K562 (cell line): ENCODE measurements at regions not wholly inside any gene's neighbourhood (a gene's known extent, or its start where the extent isn't known, plus 50 kb on each side); places are given as distances from the start of the nearest gene placed in this dataset.

Source experiments
- ATAC-seq: fragments of 200-7000 bp; cut with Tn5 transposase; 3 replicates; pipeline ENCODE4 v1.9.1; 2020; ENCODE audit warnings: moderate library complexity
- BruUV-seq: library from RNA; stranded (reverse); fragments of 400-500 nt; replicated peaks from 2 replicates; lab custom pipeline; 2021; lab: Mats Ljungman, UMichigan
- CTCF ChIA-PET: fragments of 300-600 bp; formaldehyde crosslinking; extraction: SDS; loops from one replicate; lab custom pipeline; 2021; ENCODE audit warnings: low intra/inter-chr PET ratio; lab: Yijun Ruan, JAX
- POLR2A ChIA-PET: fragments of 300-600, 350-650 bp; sonication (Branson Sonifier 250); formaldehyde crosslinking; extraction: SDS; loops from one replicate; lab custom pipeline; 2021; ENCODE audit warnings: antibody characterized with exemption, inconsistent platforms; lab: Yijun Ruan, JAX
- DNase-seq, 4 experiments: peaks; one replicate each; pipeline versions ENCODE4 v3.0.0 to v3.0.0-alpha.2; 2011 to 2018; ENCODE audit warnings: low spot score in 3 of 4, mixed read lengths in 3 of 4; ENCODE audit errors: extremely low read depth in 1 of 4
- FAIRE-seq: peaks from 2 replicates; lab custom pipeline; 2011; peaks lifted over from hg19 to GRCh38; lab: Jason Lieb, UNC
- H2AFZ ChIP-seq: 2 replicates; pipeline ENCODE4 v1.6.0; 2011; ENCODE audit warnings: low read depth, low read length, control low read depth, inconsistent platforms
- H3K27ac ChIP-seq: fragments of 200-600 bp; 3 replicates; pipeline ENCODE4 v1.8.0; 2011; ENCODE audit warnings: low read depth, mild to moderate bottlenecking, control low read depth, inconsistent platforms, low read length, moderate library complexity, mixed read lengths; ENCODE audit errors: extremely low read depth
- H3K27me3 ChIP-seq, 2 experiments: fragments of 300-600 bp in 1 of 2; 2 replicates in 1 of 2; 3 replicates in 1 of 2; pipeline versions ENCODE4 v1.6.0 to v1.8.0; 2011; ENCODE audit warnings: inconsistent platforms in 2 of 2, low read length in 2 of 2, mild to moderate bottlenecking in 1 of 2, mixed read lengths in 1 of 2, moderate library complexity in 1 of 2; ENCODE audit not compliant: control insufficient read depth in 2 of 2, insufficient read depth in 2 of 2
- H3K36me3 ChIP-seq: fragments of 300-600 bp; 3 replicates; pipeline ENCODE4 v1.8.0; 2011; ENCODE audit warnings: mild to moderate bottlenecking, low read length, inconsistent platforms; ENCODE audit not compliant: control insufficient read depth, insufficient read depth
- H3K4me1 ChIP-seq, 2 experiments: fragments of 200-600 bp in 1 of 2; replicated peaks in 1 of 2; 2 replicates in 1 of 2; 3 replicates in 1 of 2; pipeline versions ENCODE4 v1.5.1 to v1.8.0; 2011; ENCODE audit warnings: inconsistent platforms in 2 of 2, low read length in 2 of 2, mild to moderate bottlenecking in 1 of 2, mixed read lengths in 1 of 2, moderate library complexity in 1 of 2; ENCODE audit not compliant: control insufficient read depth in 2 of 2, insufficient read depth in 2 of 2
- H3K4me2 ChIP-seq: 2 replicates; pipeline ENCODE4 v1.6.1; 2011; ENCODE audit warnings: low read length, control low read depth, inconsistent platforms, mixed read lengths; ENCODE audit not compliant: insufficient read depth
- H3K4me3 ChIP-seq: fragments of 200-600 bp; sonication (generic), shearing (Covaris generic); 2 replicates; pipeline ENCODE4 v1.5.1; 2016; ENCODE audit warnings: control low read depth, inconsistent platforms
- H3K79me2 ChIP-seq: fragments of 200-600 bp; 3 replicates; pipeline ENCODE4 v1.8.0; 2011; ENCODE audit warnings: low read length, inconsistent platforms; ENCODE audit not compliant: control insufficient read depth, insufficient read depth
- H3K9ac ChIP-seq, 2 experiments: 2 replicates each; pipeline versions ENCODE4 v1.6.0 to v1.6.1; 2011; ENCODE audit warnings: low read depth in 2 of 2, low read length in 2 of 2, control low read depth in 1 of 2, inconsistent platforms in 1 of 2, mild to moderate bottlenecking in 1 of 2, mixed read lengths in 1 of 2; ENCODE audit not compliant: insufficient read depth in 1 of 2
- H3K9me1 ChIP-seq: one replicate; pipeline ENCODE4 v1.6.0; 2011; ENCODE audit warnings: inconsistent platforms, mild to moderate bottlenecking, low read length, moderate library complexity; ENCODE audit not compliant: control insufficient read depth, insufficient read depth
- H3K9me3 ChIP-seq: replicated peaks from 2 replicates; pipeline ENCODE4 v1.5.1; 2011; ENCODE audit warnings: low read depth, low read length, inconsistent platforms; ENCODE audit not compliant: control insufficient read depth, insufficient read depth
- H4K20me1 ChIP-seq: replicated peaks from 2 replicates; pipeline ENCODE4 v1.6.1; 2011; ENCODE audit warnings: low read length, inconsistent platforms, mixed read lengths; ENCODE audit not compliant: control insufficient read depth, insufficient read depth
- BMI1 ChIP-seq: fragments of 150-350 bp; IDR thresholded peaks from 2 replicates; pipeline ENCODE4 v1.6.1; 2014; ENCODE audit warnings: low read length
- E4F1 ChIP-seq: fragments of 250-450 bp; sonication (Bioruptor Pico); IDR thresholded peaks from 2 replicates; pipeline ENCODE4 v1.5.0; 2021; ENCODE audit warnings: mild to moderate bottlenecking, borderline replicate concordance
- KHSRP ChIP-seq: fragments of 450-650 bp; IDR thresholded peaks from 2 replicates; pipeline ENCODE4 v1.6.1; 2017
- SNRNP70 ChIP-seq: fragments of 200-400 bp; formaldehyde crosslinking; optimal IDR thresholded peaks from 2 replicates; pipeline ENCODE3; 2017; ENCODE audit warnings: low read depth, low read length
- SREBF2 ChIP-seq: sonication (generic); formaldehyde crosslinking; IDR thresholded peaks from 2 replicates; pipeline ENCODE4 v1.4.0; 2020; ENCODE audit warnings: mild to moderate bottlenecking, missing genetic modification reagents
- SRSF9 ChIP-seq: fragments of 200-400 bp; formaldehyde crosslinking; IDR thresholded peaks from 2 replicates; pipeline ENCODE4 v1.6.1; 2017; ENCODE audit warnings: low read depth, low read length, borderline replicate concordance
- ZNF583 ChIP-seq: fragments of 250-450 bp; sonication (Bioruptor Pico); IDR thresholded peaks from 2 replicates; pipeline ENCODE4 v1.4.0; 2020
- WGBS: fragments of 100-300 bp; shearing (Covaris generic); methylation state at CpG from one replicate; pipeline ENCODE4 v1.1.6; 2016; ENCODE audit warnings: low coverage, mixed read lengths; ENCODE audit not compliant: insufficient coverage; ENCODE audit errors: missing lambda C conversion rate; 5-methylcytosine and 5-hydroxymethylcytosine counted together
- in situ Hi-C: fragments of 300-500 bp; cut with MboI; formaldehyde crosslinking; loops from 4 replicates; pipeline ENCODE4 v1.15.0; 2018; ENCODE audit warnings: inconsistent platforms, mixed read lengths
- intact Hi-C: fragments of 100-400 bp; cut with micrococcal nuclease; formaldehyde crosslinking; loops from 2 replicates; pipeline ENCODE4 v1.14.2; 2022
- TF ChIP-seq, protein P1 (sequence below): fragments of 450-650 bp; conservative IDR thresholded peaks from 2 replicates; pipeline ENCODE4 v1.6.1; 2016; ENCODE audit warnings: missing genetic modification characterization, low read depth, mild to moderate bottlenecking, control low read depth, missing compliant biosample characterization
- TF ChIP-seq, protein P2 (sequence below): fragments of 450-650 bp; formaldehyde crosslinking; IDR thresholded peaks from 2 replicates; pipeline ENCODE4 v1.4.0; 2020; ENCODE audit warnings: mild to moderate bottlenecking, moderate library complexity

DNA sequence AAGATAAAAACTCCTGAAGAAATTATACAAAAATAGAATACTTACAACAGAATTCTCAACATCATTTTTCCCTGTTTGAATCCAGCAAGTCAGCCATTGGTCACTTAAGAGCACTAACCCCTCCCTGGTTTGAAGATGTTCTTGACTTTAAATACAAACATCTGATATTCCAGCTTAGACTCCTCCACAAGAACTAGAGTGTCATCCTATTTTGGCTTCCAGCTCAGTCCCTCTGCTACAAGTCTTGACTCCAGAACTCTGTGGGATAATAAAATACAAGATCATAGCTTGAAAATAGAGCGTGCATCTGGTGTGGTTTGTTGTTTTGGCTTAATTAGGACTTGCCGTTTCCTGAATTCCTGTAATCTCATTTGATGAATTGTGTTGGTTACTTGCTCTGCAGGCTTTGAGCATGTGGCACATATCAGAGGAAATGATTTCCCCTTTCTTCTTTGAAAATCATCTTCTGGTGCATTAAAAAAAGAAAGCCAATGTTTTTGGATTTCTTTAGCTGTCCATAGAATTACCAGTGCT lies 63.7 kb upstream of the DPT start:
- Histone ChIP-seq H3K4me2 (no peak overlapping the region), H3K4me1 (no peaks in the 10 kb centered on the region), H3K9me3 (no peaks in the 10 kb centered on the region), H3K9ac (no peak overlapping the region), H3K27me3 (no peaks in the 10 kb centered on the region), H4K20me1 (no peaks in the 10 kb centered on the region), H2AFZ (no peak overlapping the region), H3K4me3 (no peak overlapping the region), H3K27ac (no peak overlapping the region), H3K79me2 (no peaks in the 10 kb centered on the region), H3K36me3 (no peaks in the 10 kb centered on the region), H3K9me1 (no peaks in the 10 kb centered on the region)
- ATAC-seq = no peak
- no TSS peak for BruUV-seq
- ChIA-PET CTCF (no interaction called here), POLR2A (interaction anchor here (1.4 kb wide), 1 partner anchor 14 kb away, joined by 6 read pairs; no protein-coding TSS in a partner anchor)
- WGBS = 0% methylated on average over 2 of the region's 2 CpGs
- in situ Hi-C loops = no loop called here
- TF ChIP-seq KHSRP (no peak), SNRNP70 (no peak)
- TF ChIP-seq, protein P1, sequence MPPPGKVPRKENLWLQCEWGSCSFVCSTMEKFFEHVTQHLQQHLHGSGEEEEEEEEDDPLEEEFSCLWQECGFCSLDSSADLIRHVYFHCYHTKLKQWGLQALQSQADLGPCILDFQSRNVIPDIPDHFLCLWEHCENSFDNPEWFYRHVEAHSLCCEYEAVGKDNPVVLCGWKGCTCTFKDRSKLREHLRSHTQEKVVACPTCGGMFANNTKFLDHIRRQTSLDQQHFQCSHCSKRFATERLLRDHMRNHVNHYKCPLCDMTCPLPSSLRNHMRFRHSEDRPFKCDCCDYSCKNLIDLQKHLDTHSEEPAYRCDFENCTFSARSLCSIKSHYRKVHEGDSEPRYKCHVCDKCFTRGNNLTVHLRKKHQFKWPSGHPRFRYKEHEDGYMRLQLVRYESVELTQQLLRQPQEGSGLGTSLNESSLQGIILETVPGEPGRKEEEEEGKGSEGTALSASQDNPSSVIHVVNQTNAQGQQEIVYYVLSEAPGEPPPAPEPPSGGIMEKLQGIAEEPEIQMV (tag) = no peak
- intact Hi-C loops = no loop called here
- no peak for DNase-seq
- FAIRE-seq = no peak

GRCh38 chr1:168794057-168794456 lies 65.1 kb upstream of the DPT start:
- intact Hi-C loops = no loop called here
- Histone ChIP-seq H3K27me3 (no peaks in the 10 kb centered on the region), H4K20me1 (no peaks in the 10 kb centered on the region), H3K4me3 (no peak overlapping the region), H3K36me3 (no peaks in the 10 kb centered on the region), H2AFZ (no peak overlapping the region), H3K4me1 (no peaks in the 10 kb centered on the region), H3K4me2 (no peak overlapping the region), H3K9me3 (no peaks in the 10 kb centered on the region), H3K9ac (no peak overlapping the region), H3K27ac (no peak overlapping the region), H3K79me2 (no peaks in the 10 kb centered on the region), H3K9me1 (no peaks in the 10 kb centered on the region)
- ATAC-seq (no peak), FAIRE-seq (no peak), DNase-seq (peak in 1 of 4 experiments; percentile 3)
- TF ChIP-seq, protein P2, sequence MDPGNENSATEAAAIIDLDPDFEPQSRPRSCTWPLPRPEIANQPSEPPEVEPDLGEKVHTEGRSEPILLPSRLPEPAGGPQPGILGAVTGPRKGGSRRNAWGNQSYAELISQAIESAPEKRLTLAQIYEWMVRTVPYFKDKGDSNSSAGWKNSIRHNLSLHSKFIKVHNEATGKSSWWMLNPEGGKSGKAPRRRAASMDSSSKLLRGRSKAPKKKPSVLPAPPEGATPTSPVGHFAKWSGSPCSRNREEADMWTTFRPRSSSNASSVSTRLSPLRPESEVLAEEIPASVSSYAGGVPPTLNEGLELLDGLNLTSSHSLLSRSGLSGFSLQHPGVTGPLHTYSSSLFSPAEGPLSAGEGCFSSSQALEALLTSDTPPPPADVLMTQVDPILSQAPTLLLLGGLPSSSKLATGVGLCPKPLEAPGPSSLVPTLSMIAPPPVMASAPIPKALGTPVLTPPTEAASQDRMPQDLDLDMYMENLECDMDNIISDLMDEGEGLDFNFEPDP (CRISPR knock-in tag) = no peak
- TF ChIP-seq E4F1 (no peak), SREBF2 (CRISPR knock-in tag) (no peak), SRSF9 (no peak), ZNF583 (CRISPR knock-in tag) (no peak), BMI1 (no peak)
- in situ Hi-C loops = no loop called here
- no TSS peak for BruUV-seq
- CTCF ChIA-PET = no interaction called here
- WGBS = 0% methylated on average over 6 of the region's 6 CpGs
- POLR2A ChIA-PET = no interaction called here
